ENCODE measurements at regions not wholly inside any gene's neighbourhood (a gene's known extent, or its start where the extent isn't known, plus 50 kb on each side); places are given as distances from the start of the nearest gene placed in this dataset.

DNA sequence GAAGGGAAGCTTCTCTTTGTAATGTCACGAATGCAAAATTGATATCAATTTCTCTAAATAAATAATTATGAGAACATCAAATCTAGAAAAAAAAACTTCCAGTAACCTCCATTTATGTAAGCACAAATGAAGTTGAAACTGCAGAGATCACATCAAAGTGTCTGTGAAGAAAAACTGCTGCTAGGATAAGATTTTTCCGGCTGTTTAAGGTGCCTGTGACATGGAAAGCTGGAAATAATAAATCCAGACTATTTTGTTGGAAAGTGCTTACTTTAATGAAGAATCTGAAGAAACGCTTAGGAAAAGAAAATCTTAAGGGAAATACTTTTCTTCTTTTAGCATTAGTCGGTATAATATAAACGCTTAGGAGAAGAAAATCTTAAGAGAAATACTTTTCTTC, 57.0 kb downstream of the CHRM3 start:
- TF ChIP-seq EZH2 (IDR thresholded peaks at IDR 0.05; ENCODE audit: insufficient read depth, poor library complexity, severe bottlenecking) (no peak), EZH2phosphoT487 (IDR thresholded peaks at IDR 0.05; ENCODE audit: insufficient read depth, low read depth) (no peak)

Data from GM23248 (cell line).